ENCODE measurements at regions not wholly inside any gene's neighbourhood (a gene's known extent, or its start where the extent isn't known, plus 50 kb on each side); places are given as distances from the start of the nearest gene placed in this dataset.

DNA sequence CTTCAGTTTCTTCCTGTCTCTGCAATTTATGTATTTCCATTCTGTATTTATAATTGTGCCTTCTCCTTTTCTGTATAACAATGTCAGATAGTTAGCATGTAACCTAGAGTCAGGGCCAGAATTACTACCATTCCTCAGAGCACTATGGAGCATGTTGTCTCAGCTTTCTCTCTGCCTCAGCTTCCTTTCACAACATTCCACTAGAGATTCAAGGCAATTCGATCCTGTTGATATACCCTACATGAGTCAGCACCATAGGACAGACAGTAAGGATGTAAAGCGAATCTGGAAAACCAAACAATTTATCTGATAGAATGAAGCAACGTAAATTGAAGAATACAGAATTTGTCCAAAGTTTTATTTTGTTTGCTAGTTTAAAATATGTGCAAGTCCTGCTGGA lies 728.3 kb upstream of the SEMA6A start:
- WGBS, 2 donors = 79% methylated on average over 3 of the region's 3 CpGs

GRCh38 chr5:117302473-117302872 lies 727.9 kb upstream of the SEMA6A start:
- TF ChIP-seq POLR2A (IDR thresholded peaks at IDR 0.05) (no peak), CTCF (IDR thresholded peaks at IDR 0.05) (no peak)
- Histone ChIP-seq H3K9me3 (no peaks in the 10 kb centered on the region), H3K4me1 (no peaks in the 10 kb centered on the region), H3K4me3 (replicated peaks in 1 of 3) (no peak overlapping the region), H3K36me3 (no peaks in the 10 kb centered on the region), H3K27me3 (no peaks in the 10 kb centered on the region), H3K27ac (no peak overlapping the region)
- DNase-seq = no peak
- intact Hi-C loops (cut with DNase I) = no loop called here
- 77 to 85% methylated on average over 1 of the region's 1 CpG for WGBS, 2 donors

More for the DNA sequence above, 728.3 kb upstream of the SEMA6A start:
- Histone ChIP-seq H3K36me3 (no peaks in the 10 kb centered on the region), H3K4me3 (replicated peaks in 1 of 3) (no peak overlapping the region), H3K27ac (no peak overlapping the region), H3K4me1 (no peaks in the 10 kb centered on the region), H3K9me3 (no peaks in the 10 kb centered on the region), H3K27me3 (no peaks in the 10 kb centered on the region)
- intact Hi-C loops (cut with DNase I) = no loop called here
- TF ChIP-seq CTCF (IDR thresholded peaks at IDR 0.05) (no peak), POLR2A (IDR thresholded peaks at IDR 0.05) (no peak)
- no peak for DNase-seq

GRCh38 chr5:117299936-117300328 lies 725.3 kb upstream of the SEMA6A start:
- Histone ChIP-seq H3K4me3 (replicated peaks in 1 of 3) (no peak overlapping the region), H3K27ac (no peak overlapping the region), H3K36me3 (no peaks in the 10 kb centered on the region), H3K27me3 (no peaks in the 10 kb centered on the region), H3K9me3 (no peaks in the 10 kb centered on the region), H3K4me1 (no peaks in the 10 kb centered on the region)
- TF ChIP-seq CTCF (IDR thresholded peaks at IDR 0.05) = no peak
- TF ChIP-seq POLR2A (IDR thresholded peaks at IDR 0.05) = no peak
- DNase-seq = no peak
- 76% methylated on average over 3 of the region's 3 CpGs for WGBS, 2 donors
- intact Hi-C loops (cut with DNase I) = no loop called here

GRCh38 chr5:117299224-117299935 lies 724.8 kb upstream of the SEMA6A start:
- H3K27ac ChIP-seq = no peak overlapping the region
- H3K36me3 ChIP-seq = no peaks in the 10 kb centered on the region
- no peak for DNase-seq
- intact Hi-C loops (cut with DNase I) = no loop called here
- no peak overlapping the region for H3K4me3 ChIP-seq (replicated peaks in 1 of 3)
- no peaks in the 10 kb centered on the region for H3K27me3 ChIP-seq
- TF ChIP-seq POLR2A (IDR thresholded peaks at IDR 0.05) = no peak
- no peak for TF ChIP-seq CTCF (IDR thresholded peaks at IDR 0.05)
- H3K4me1 ChIP-seq = no peaks in the 10 kb centered on the region
- 83 to 85% methylated on average over 5 of the region's 5 CpGs for WGBS, 2 donors
- no peaks in the 10 kb centered on the region for H3K9me3 ChIP-seq

GRCh38 chr5:117296872-117297271 lies 722.2 kb upstream of the SEMA6A start:
- intact Hi-C loops (cut with DNase I) = no loop called here
- Histone ChIP-seq H3K4me1 (no peaks in the 10 kb centered on the region), H3K9me3 (no peaks in the 10 kb centered on the region), H3K27ac (no peak overlapping the region), H3K36me3 (no peaks in the 10 kb centered on the region), H3K4me3 (replicated peaks in 1 of 3) (no peak overlapping the region), H3K27me3 (no peaks in the 10 kb centered on the region)
- 87 to 88% methylated on average over 2 of the region's 2 CpGs for WGBS, 2 donors
- TF ChIP-seq POLR2A (IDR thresholded peaks at IDR 0.05) (no peak), CTCF (IDR thresholded peaks at IDR 0.05) (no peak)
- no peak for DNase-seq

Measured in thyroid gland (tissue), 4 donors.